ENCODE measurements at regions not wholly inside any gene's neighbourhood (a gene's known extent, or its start where the extent isn't known, plus 50 kb on each side); places are given as distances from the start of the nearest gene placed in this dataset.

DNA sequence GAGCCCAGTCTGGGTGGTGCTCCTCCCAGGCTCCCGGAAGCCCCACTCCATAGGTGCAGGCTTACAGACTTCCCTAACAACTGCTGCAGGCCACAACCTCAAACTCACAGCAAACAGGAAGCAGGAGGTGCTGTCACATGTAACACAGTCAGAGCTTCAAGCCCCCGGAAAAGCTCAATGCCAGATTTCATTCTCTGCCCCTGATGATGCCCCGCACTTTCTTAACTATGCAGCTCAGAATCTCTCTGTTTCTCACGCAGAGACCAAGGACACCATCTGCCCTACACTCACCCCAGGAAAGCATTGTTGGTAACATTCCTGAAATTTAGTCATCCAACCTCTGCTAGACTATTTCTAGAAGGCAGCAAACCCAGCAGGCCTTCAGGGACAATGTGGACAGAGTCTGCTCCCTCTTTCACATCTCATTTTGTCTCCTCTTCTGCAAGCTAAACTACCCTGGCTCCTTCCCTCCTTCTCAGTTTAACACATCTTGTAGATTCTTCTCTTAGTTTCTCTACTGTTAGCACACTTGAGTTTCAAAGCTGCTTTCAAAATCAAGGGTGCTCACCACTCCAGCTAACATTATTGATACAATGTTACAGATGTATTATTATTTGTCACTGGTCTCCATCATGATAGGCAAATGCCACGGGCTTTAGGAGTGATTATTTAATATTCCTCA, 162.5 kb downstream of the KCTD12 start:
- TF ChIP-seq, protein P1, sequence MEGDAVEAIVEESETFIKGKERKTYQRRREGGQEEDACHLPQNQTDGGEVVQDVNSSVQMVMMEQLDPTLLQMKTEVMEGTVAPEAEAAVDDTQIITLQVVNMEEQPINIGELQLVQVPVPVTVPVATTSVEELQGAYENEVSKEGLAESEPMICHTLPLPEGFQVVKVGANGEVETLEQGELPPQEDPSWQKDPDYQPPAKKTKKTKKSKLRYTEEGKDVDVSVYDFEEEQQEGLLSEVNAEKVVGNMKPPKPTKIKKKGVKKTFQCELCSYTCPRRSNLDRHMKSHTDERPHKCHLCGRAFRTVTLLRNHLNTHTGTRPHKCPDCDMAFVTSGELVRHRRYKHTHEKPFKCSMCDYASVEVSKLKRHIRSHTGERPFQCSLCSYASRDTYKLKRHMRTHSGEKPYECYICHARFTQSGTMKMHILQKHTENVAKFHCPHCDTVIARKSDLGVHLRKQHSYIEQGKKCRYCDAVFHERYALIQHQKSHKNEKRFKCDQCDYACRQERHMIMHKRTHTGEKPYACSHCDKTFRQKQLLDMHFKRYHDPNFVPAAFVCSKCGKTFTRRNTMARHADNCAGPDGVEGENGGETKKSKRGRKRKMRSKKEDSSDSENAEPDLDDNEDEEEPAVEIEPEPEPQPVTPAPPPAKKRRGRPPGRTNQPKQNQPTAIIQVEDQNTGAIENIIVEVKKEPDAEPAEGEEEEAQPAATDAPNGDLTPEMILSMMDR (IDR thresholded peaks at IDR 0.05), result no peak
- TF ChIP-seq POLR2A (IDR thresholded peaks at IDR 0.05), result no peak

Measured in ovary (tissue), 3 donors.